ENCODE measurements at regions not wholly inside any gene's neighbourhood (a gene's known extent, or its start where the extent isn't known, plus 50 kb on each side); places are given as distances from the start of the nearest gene placed in this dataset.

DNA sequence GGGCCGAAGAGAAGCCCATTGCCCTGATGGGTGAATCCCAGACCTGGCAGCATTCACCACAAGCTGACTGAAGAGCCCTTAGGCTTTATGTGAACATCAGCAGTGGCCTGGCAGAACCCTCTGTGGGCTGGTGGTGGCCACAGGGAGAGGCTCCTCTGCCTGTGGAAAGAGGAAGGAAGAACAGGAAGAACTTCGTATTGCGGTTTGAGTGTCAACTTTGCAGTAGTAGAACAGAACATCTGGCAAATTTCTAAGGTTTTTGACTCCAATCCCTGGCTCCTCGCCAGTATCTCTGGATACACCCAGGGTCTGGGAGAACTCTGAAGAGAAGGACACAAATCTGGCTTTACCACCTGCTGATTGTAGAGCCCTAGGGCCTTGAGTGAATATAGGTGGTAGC, 356.4 kb upstream of the GRAMD2B start:
- TF ChIP-seq CTCF (conservative IDR thresholded peaks at IDR 0.05; ENCODE audit: low read depth, low read length) = no peak
- no peak overlapping the region for H3K4me3 ChIP-seq (ENCODE audit: low read depth, low read length)
- DNase-seq (ENCODE audit: low read depth) = no peak

GRCh38 chr5:126067404-126067803, 355.8 kb upstream of the GRAMD2B start:
- no peak overlapping the region for H3K4me3 ChIP-seq (ENCODE audit: low read depth, low read length)
- DNase-seq (ENCODE audit: low read depth) = no peak
- TF ChIP-seq CTCF (conservative IDR thresholded peaks at IDR 0.05; ENCODE audit: low read depth, low read length) = no peak

DNA sequence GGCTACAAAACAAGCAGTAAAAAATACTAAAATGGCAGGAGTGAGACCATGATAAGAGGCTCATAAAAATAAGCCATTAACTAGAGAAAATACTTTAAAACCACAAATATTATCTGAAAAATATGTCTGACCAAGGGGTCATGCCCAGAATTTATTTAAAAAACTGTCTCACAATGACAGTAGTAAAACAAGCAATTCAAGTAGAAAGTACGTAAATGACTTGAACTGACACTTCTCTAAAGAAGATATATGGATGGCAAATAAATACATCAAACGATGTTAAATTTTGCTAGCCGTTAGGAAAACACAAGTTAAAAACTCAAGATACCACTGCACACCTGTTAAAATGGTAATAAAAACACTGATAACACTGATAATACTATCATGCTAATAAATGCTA, 353.9 kb upstream of the GRAMD2B start:
- H3K4me3 ChIP-seq (ENCODE audit: low read depth, low read length) = no peak overlapping the region
- DNase-seq (ENCODE audit: low read depth) = no peak
- TF ChIP-seq CTCF (conservative IDR thresholded peaks at IDR 0.05; ENCODE audit: low read depth, low read length) = no peak

DNA sequence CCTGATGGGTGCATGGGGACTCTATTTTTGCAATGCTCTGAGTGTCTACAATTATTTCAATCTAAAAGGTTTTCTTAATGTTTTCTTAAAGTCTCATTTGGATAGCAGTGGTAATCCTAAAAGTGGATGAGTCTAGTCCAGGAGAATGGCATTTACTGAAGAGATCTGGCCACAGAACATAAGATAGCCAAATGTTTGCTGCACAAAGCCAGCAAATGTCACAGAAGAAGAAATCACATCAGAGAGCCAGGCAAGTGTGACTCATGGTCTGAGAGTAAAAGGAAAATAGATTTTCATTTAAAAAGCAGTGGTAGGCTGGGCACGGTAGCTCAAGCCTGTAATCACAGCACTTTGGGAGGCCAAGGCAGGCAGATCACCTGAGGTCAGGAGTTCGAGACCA, 352.7 kb upstream of the GRAMD2B start:
- DNase-seq (ENCODE audit: low read depth) = no peak
- H3K4me3 ChIP-seq (ENCODE audit: low read depth, low read length) = no peak overlapping the region
- no peak for TF ChIP-seq CTCF (conservative IDR thresholded peaks at IDR 0.05; ENCODE audit: low read depth, low read length)

DNA sequence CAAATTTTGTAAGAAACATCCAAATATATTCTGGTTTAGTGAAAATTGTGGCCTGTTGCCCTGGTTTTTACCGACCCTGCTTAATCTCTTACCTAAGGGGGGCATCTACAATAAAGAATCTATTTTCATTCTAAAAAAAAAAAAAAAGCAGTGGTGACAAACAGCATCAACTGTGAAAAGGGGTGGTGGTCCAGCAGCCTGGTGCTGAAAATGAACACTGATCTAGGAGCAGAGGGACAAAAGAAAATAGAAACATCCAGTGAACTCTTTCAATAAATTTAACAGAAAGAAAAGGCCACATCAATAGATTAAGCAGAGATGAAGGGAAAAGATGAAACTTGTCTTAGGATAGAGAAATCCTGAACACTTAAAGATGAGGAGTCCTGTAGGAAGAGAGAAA, 348.7 kb upstream of the GRAMD2B start:
- DNase-seq (ENCODE audit: low read depth) = no peak
- H3K4me3 ChIP-seq (ENCODE audit: low read depth, low read length) = no peak overlapping the region
- TF ChIP-seq CTCF (conservative IDR thresholded peaks at IDR 0.05; ENCODE audit: low read depth, low read length) = no peak

DNA sequence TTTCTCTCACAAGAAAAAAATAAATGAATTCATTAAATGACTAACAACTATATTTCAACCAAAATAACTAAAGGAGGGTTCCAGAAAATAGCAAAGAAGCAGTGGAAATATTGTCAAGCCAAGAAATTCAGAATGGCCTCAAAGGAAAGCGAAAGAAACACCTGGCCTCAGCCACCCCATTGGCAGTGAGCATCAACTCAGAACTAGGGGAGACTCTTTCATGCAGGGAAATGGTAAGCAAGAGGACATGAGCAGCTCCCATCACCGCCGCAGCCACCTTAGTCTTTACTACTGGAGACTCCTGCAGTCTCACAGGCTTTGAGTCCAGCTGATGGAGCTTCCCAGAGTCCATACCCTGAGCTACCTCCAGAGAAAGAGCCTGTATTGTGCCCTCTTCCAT, 343.9 kb upstream of the GRAMD2B start:
- no peak overlapping the region for H3K4me3 ChIP-seq (ENCODE audit: low read depth, low read length)
- no peak for TF ChIP-seq CTCF (conservative IDR thresholded peaks at IDR 0.05; ENCODE audit: low read depth, low read length)
- no peak for DNase-seq (ENCODE audit: low read depth)

DNA sequence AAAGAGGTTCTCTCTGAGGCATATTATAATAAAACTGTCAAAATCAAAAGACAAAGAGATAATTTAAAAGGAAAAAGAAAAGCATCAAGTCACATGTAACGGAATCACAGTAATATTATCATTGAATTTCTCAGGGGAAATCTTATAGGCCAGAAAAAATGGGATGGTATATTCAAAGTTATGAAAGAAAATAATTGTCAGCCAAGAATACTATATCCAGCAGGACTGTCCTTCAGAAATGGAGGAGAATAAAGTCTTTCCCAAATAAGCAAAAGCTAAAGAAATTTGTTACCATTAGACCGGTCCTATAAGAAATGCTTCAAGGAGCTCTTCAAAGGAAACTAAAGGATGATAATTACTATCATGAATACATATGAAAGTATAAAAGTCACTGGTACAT, 342.0 kb upstream of the GRAMD2B start:
- TF ChIP-seq CTCF (conservative IDR thresholded peaks at IDR 0.05; ENCODE audit: low read depth, low read length) = no peak
- no peak for DNase-seq (ENCODE audit: low read depth)
- H3K4me3 ChIP-seq (ENCODE audit: low read depth, low read length) = no peak overlapping the region
